Muscle layer of duodenum (tissue), 2 donors: ENCODE measurements at regions not wholly inside any gene's neighbourhood (a gene's known extent, or its start where the extent isn't known, plus 50 kb on each side); places are given as distances from the start of the nearest gene placed in this dataset.
"Not testable (repeated sequence)": the region's sequence is repeated elsewhere in the genome, so short reads cannot be mapped to it uniquely, and the experiment has no call there.

Experiments
- H3K27ac ChIP-seq: one replicate; pipeline ENCODE4 v1.7.0; 2013; ENCODE audit warnings: mild to moderate bottlenecking, low read length
- H3K27me3 ChIP-seq: one replicate; pipeline ENCODE4 v1.7.0; 2013; ENCODE audit warnings: low read depth, mild to moderate bottlenecking, control low read depth, low read length
- H3K36me3 ChIP-seq, 2 donors: one replicate each; pipeline ENCODE4 v1.7.0; 2013; ENCODE audit warnings: low read length in 2 of 2, control low read depth in 1 of 2, mild to moderate bottlenecking in 1 of 2; ENCODE audit not compliant: insufficient read depth in 2 of 2, control insufficient read depth in 1 of 2
- H3K4me1 ChIP-seq, 2 donors: one replicate each; pipeline ENCODE4 v1.7.0; 2013; ENCODE audit warnings: low read length in 2 of 2, mild to moderate bottlenecking in 2 of 2, control low read depth in 1 of 2, moderate library complexity in 1 of 2; ENCODE audit not compliant: insufficient read depth in 2 of 2, control insufficient read depth in 1 of 2
- H3K4me3 ChIP-seq, 2 donors: one replicate each; pipeline ENCODE4 v1.7.0; 2013; ENCODE audit warnings: low read length in 2 of 2, low read depth in 1 of 2, mild to moderate bottlenecking in 1 of 2
- H3K9me3 ChIP-seq, 2 donors: one replicate each; pipeline ENCODE4 v1.7.0; 2013; ENCODE audit warnings: low read length in 2 of 2, control low read depth in 1 of 2, mild to moderate bottlenecking in 1 of 2; ENCODE audit not compliant: control insufficient read depth in 1 of 2
- donor health status: healthy.

- H3K4me1 ChIP-seq: peaks cover 4 to 15% of the 10 kb centered on the region in 2 donors
- H3K27me3 ChIP-seq: no peaks in the 10 kb centered on the region
- H3K4me3 ChIP-seq: no peak overlapping the region
- no peak overlapping the region for H3K27ac ChIP-seq
- no peaks in the 10 kb centered on the region for H3K36me3 ChIP-seq
- H3K9me3 ChIP-seq: no peaks in the 10 kb centered on the region
Observed at GRCh38 chr1:172932981-172933380, 117.8 kb downstream of the TNFSF18 start.

GRCh38 chr1:172934417-172934762 is 116.4 kb downstream of the TNFSF18 start:
- Histone ChIP-seq H3K9me3 (no peaks in the 10 kb centered on the region), H3K4me3 (no peak overlapping the region), H3K27ac (peak overlapping the region; percentile 46), H3K27me3 (no peaks in the 10 kb centered on the region), H3K4me1 (peaks cover 4 to 10% of the 10 kb centered on the region in 2 donors), H3K36me3 (no peaks in the 10 kb centered on the region)

GRCh38 chr1:172935062-172935592 is 115.6 kb downstream of the TNFSF18 start:
- Histone ChIP-seq H3K4me3 (no peak overlapping the region), H3K27me3 (no peaks in the 10 kb centered on the region), H3K4me1 (peaks cover 4 to 10% of the 10 kb centered on the region in 2 donors), H3K9me3 (no peaks in the 10 kb centered on the region), H3K36me3 (no peaks in the 10 kb centered on the region), H3K27ac (peak overlapping the region; percentile 46)

GRCh38 chr1:172936088-172936645 is 114.6 kb downstream of the TNFSF18 start:
- Histone ChIP-seq H3K27me3 (no peaks in the 10 kb centered on the region), H3K27ac (no peak overlapping the region), H3K4me3 (no peak overlapping the region), H3K4me1 (peaks cover 10 to 11% of the 10 kb centered on the region in 2 donors), H3K9me3 (no peaks in the 10 kb centered on the region), H3K36me3 (no peaks in the 10 kb centered on the region)

GRCh38 chr1:172938681-172939080 is 112.1 kb downstream of the TNFSF18 start:
- H3K27ac ChIP-seq: no peak overlapping the region
- H3K4me1 ChIP-seq: peaks cover 10 to 21% of the 10 kb centered on the region in 2 donors
- no peaks in the 10 kb centered on the region for H3K9me3 ChIP-seq
- H3K4me3 ChIP-seq: no peak overlapping the region
- H3K36me3 ChIP-seq: no peaks in the 10 kb centered on the region
- no peaks in the 10 kb centered on the region for H3K27me3 ChIP-seq

- H3K9me3 ChIP-seq: no peaks in the 10 kb centered on the region
- no peak overlapping the region for H3K4me3 ChIP-seq
- H3K27ac ChIP-seq: no peak overlapping the region
- H3K4me1 ChIP-seq: peaks cover 4 to 21% of the 10 kb centered on the region in 2 donors
- no peaks in the 10 kb centered on the region for H3K36me3 ChIP-seq
- H3K27me3 ChIP-seq: no peaks in the 10 kb centered on the region
Observed at GRCh38 chr1:172939475-172939874, 111.3 kb downstream of the TNFSF18 start.

- H3K27ac ChIP-seq: no peak overlapping the region
- H3K4me1 ChIP-seq: peaks cover 0 to 17% of the 10 kb centered on the region in 2 donors
- H3K36me3 ChIP-seq: no peaks in the 10 kb centered on the region
Observed at GRCh38 chr1:172940174-172940855, 110.4 kb downstream of the TNFSF18 start.

GRCh38 chr1:172941471-172941870 is 109.3 kb downstream of the TNFSF18 start:
- H3K27ac ChIP-seq: no peak overlapping the region
- H3K9me3 ChIP-seq: no peaks in the 10 kb centered on the region
- no peaks in the 10 kb centered on the region for H3K36me3 ChIP-seq
- no peaks in the 10 kb centered on the region for H3K27me3 ChIP-seq
- no peak overlapping the region for H3K4me3 ChIP-seq
- peaks cover 0 to 17% of the 10 kb centered on the region in 2 donors for H3K4me1 ChIP-seq

More at GRCh38 chr1:172940174-172940855, 110.4 kb downstream of the TNFSF18 start:
- H3K9me3 ChIP-seq: no peaks in the 10 kb centered on the region
- no peak overlapping the region for H3K4me3 ChIP-seq
- no peaks in the 10 kb centered on the region for H3K27me3 ChIP-seq

- H3K4me3 ChIP-seq: no peak overlapping the region
- H3K9me3 ChIP-seq: no peaks in the 10 kb centered on the region
- H3K4me1 ChIP-seq: peaks cover 0 to 17% of the 10 kb centered on the region in 2 donors
- H3K27me3 ChIP-seq: no peaks in the 10 kb centered on the region
- no peaks in the 10 kb centered on the region for H3K36me3 ChIP-seq
- H3K27ac ChIP-seq: no peak overlapping the region
Observed at GRCh38 chr1:172941945-172942344, 108.8 kb downstream of the TNFSF18 start.

GRCh38 chr1:172943138-172943537 is 107.6 kb downstream of the TNFSF18 start:
- peaks cover 0 to 17% of the 10 kb centered on the region in 2 donors for H3K4me1 ChIP-seq
- H3K36me3 ChIP-seq, H3K4me3 ChIP-seq, H3K27me3 ChIP-seq, H3K9me3 ChIP-seq, H3K27ac ChIP-seq: not testable (repeated sequence)

- no peaks in the 10 kb centered on the region for H3K9me3 ChIP-seq
- H3K27me3 ChIP-seq: no peaks in the 10 kb centered on the region
- no peak overlapping the region for H3K27ac ChIP-seq
- no peaks in the 10 kb centered on the region for H3K36me3 ChIP-seq
- H3K4me1 ChIP-seq: peaks cover 0 to 17% of the 10 kb centered on the region in 2 donors
- H3K4me3 ChIP-seq: no peak overlapping the region
Observed at GRCh38 chr1:172944931-172945330, 105.8 kb downstream of the TNFSF18 start.
